Activated naive CD4-positive, alpha-beta T cell treated with anti-CD3 and anti-CD28 coated beads, Interleukin-2, amount 10 ng/mL, durations not matched to agents 7 days and 5 days (primary cell): ENCODE measurements at regions not wholly inside any gene's neighbourhood (a gene's known extent, or its start where the extent isn't known, plus 50 kb on each side); places are given as distances from the start of the nearest gene placed in this dataset.

Source experiments
- CTCF ChIA-PET: fragments of 350-600 bp; sonication (Branson Sonifier 250); formaldehyde crosslinking; loops from one replicate; lab custom pipeline; 2021; ENCODE audit warnings: antibody characterized with exemption; lab: Charles Lee
- DNase-seq: peaks from one replicate; pipeline ENCODE4 v3.0.0-alpha.2; 2020
- H3K27ac Mint-ChIP-seq: one replicate; pipeline ENCODE4 v1.8.0; 2021; ENCODE audit warnings: mild to moderate bottlenecking, moderate library complexity, mixed read lengths
- H3K27me3 Mint-ChIP-seq: one replicate; pipeline ENCODE4 v1.8.0; 2021; ENCODE audit warnings: mild to moderate bottlenecking, mixed read lengths
- H3K36me3 Mint-ChIP-seq: one replicate; pipeline ENCODE4 v1.8.0; 2021; ENCODE audit warnings: mixed read lengths
- H3K4me1 Mint-ChIP-seq: one replicate; pipeline ENCODE4 v1.8.0; 2021; ENCODE audit warnings: mixed read lengths
- H3K4me3 Mint-ChIP-seq: one replicate; pipeline ENCODE4 v1.8.0; 2021; ENCODE audit warnings: mild to moderate bottlenecking, moderate library complexity, mixed read lengths
- H3K9me3 Mint-ChIP-seq: one replicate; pipeline ENCODE4 v1.8.0; 2021; ENCODE audit warnings: mixed read lengths

- H3K27me3 Mint-ChIP-seq = peaks cover 13% of the 10 kb centered on the region
- H3K27ac Mint-ChIP-seq = no peak overlapping the region
- DNase-seq = no peak
- CTCF ChIA-PET = no interaction called here
- peaks cover 2% of the 10 kb centered on the region for H3K4me1 Mint-ChIP-seq
- no peak overlapping the region for H3K4me3 Mint-ChIP-seq
- H3K36me3 Mint-ChIP-seq = no peaks in the 10 kb centered on the region
- peaks cover 3% of the 10 kb centered on the region for H3K9me3 Mint-ChIP-seq
Measured at GRCh38 chr2:8392098-8392866, 289.6 kb upstream of the ID2 start.

DNA sequence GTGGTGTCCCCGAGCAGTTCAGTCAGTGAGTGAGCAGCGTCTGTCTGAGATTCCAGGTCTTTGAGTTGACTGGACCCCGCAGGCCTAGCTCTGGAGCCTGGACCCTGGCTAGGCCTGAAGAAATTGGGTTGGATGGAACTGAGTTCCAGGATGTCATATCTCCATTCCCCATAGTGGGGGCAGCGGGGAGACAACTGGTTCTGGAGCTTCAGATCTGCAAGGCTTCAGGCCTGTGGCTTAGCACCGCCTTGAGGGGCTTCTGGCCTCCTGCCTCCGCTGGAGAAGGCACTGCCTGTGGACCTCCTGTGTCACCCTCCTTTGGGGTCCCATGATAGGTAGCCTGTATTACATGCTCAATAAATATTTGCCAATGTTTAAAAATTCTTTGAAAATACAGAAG is 288.4 kb upstream of the ID2 start:
- H3K36me3 Mint-ChIP-seq = no peaks in the 10 kb centered on the region
- peaks cover 7% of the 10 kb centered on the region for H3K9me3 Mint-ChIP-seq
- no peak overlapping the region for H3K27ac Mint-ChIP-seq
- peaks cover 19% of the 10 kb centered on the region for H3K27me3 Mint-ChIP-seq
- DNase-seq = no peak
- H3K4me3 Mint-ChIP-seq = no peak overlapping the region
- CTCF ChIA-PET = no interaction called here
- peaks cover 2% of the 10 kb centered on the region for H3K4me1 Mint-ChIP-seq

GRCh38 chr2:8394131-8394530 is 287.7 kb upstream of the ID2 start:
- no peak overlapping the region for H3K4me3 Mint-ChIP-seq
- DNase-seq = no peak
- no peaks in the 10 kb centered on the region for H3K36me3 Mint-ChIP-seq
- peaks cover 19% of the 10 kb centered on the region for H3K27me3 Mint-ChIP-seq
- H3K9me3 Mint-ChIP-seq = peaks cover 13% of the 10 kb centered on the region
- H3K4me1 Mint-ChIP-seq = peaks cover 2% of the 10 kb centered on the region
- H3K27ac Mint-ChIP-seq = no peak overlapping the region
- CTCF ChIA-PET = interaction anchor here (1.0 kb wide), 2 partner anchors 12 to 146 kb away, joined by 3 to 5 read pairs; no protein-coding TSS in a partner anchor

DNA sequence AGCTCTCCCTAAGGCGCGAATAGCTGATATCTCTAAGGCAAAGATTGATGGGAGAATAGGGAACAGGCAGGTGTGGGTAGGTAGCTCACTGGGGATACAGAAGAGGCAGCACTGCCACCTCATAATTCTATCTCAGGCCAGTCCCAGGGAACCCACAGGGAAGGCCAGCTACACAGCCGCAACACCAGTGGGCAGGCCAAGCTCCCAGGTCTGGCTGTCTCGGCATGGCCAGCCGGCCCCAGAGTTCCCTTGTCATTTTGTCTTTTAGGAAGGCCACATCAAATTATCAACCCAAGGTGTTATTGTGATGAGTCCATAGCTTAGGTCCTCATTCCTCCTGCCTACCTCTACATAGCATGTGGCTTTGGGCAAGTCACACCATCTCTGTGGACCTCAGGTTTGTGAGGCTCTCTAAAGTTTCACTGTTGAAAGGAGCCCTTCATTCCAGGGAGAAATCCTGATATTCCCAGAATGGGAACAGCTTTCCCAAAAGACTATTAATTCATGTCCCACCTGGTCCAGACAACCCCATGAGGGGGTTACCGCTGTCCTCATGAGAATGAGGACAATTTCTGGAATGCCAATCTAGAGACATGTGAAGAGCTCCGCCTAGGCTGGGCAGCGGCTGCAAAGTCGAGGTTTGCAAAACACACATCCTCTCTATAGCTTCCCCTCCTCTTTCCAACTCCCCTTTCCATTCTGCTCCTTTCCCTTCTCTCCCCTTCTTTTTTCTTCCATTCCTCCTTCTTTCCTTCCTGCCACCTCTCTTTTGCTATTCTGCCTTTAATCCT is 287.1 kb upstream of the ID2 start:
- DNase-seq = no peak
- H3K4me3 Mint-ChIP-seq = no peak overlapping the region
- peaks cover 1% of the 10 kb centered on the region for H3K4me1 Mint-ChIP-seq
- peaks cover 19% of the 10 kb centered on the region for H3K27me3 Mint-ChIP-seq
- H3K36me3 Mint-ChIP-seq = no peaks in the 10 kb centered on the region
- H3K27ac Mint-ChIP-seq = no peak overlapping the region
- CTCF ChIA-PET = interaction anchor here (1.0 kb wide), 2 partner anchors 11 to 147 kb away, joined by 3 to 5 read pairs; no protein-coding TSS in a partner anchor
- H3K9me3 Mint-ChIP-seq = peaks cover 13% of the 10 kb centered on the region

GRCh38 chr2:8395718-8396117 is 286.1 kb upstream of the ID2 start:
- Mint-ChIP-seq H3K36me3 (no peaks in the 10 kb centered on the region), H3K4me3 (no peak overlapping the region), H3K27me3 (peaks cover 24% of the 10 kb centered on the region), H3K4me1 (no peaks in the 10 kb centered on the region), H3K27ac (no peak overlapping the region), H3K9me3 (peaks cover 13% of the 10 kb centered on the region)
- no peak for DNase-seq
- CTCF ChIA-PET = no interaction called here

DNA sequence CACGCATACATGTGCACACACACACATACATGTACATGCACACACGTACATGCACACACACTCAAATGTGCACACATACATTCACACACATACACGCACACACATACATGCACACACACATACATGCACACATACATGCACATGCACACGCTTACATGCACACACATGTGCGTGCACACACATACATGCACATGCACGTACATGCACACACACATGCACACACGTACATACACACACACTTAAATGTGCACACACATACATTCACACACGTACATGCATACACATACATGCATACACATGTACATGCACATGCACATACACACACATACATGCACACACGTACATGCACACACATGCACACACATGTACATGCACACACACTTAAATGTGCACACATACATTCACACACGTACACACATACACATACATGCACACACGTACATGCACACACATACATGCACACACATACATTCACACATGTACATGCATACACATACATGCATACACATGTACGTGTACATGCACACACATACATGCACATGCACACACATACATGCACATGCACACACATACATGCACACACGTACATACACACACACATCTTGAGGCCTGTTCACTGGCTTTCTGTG is 283.7 kb upstream of the ID2 start:
- Mint-ChIP-seq H3K4me1 (no peaks in the 10 kb centered on the region), H3K36me3 (no peaks in the 10 kb centered on the region), H3K9me3 (peaks cover 13% of the 10 kb centered on the region), H3K4me3 (no peak overlapping the region), H3K27me3 (peaks cover 20% of the 10 kb centered on the region), H3K27ac (no peak overlapping the region)
- CTCF ChIA-PET = no interaction called here
- DNase-seq = no peak

GRCh38 chr2:8399731-8400130 is 282.1 kb upstream of the ID2 start:
- Mint-ChIP-seq H3K27me3 (peaks cover 20% of the 10 kb centered on the region), H3K4me1 (no peaks in the 10 kb centered on the region), H3K9me3 (peaks cover 13% of the 10 kb centered on the region), H3K36me3 (no peaks in the 10 kb centered on the region), H3K4me3 (no peak overlapping the region), H3K27ac (no peak overlapping the region)
- CTCF ChIA-PET = no interaction called here
- DNase-seq = no peak

- no peak overlapping the region for H3K4me3 Mint-ChIP-seq
- DNase-seq = no peak
- H3K36me3 Mint-ChIP-seq = no peaks in the 10 kb centered on the region
- CTCF ChIA-PET = no interaction called here
- H3K4me1 Mint-ChIP-seq = no peaks in the 10 kb centered on the region
- H3K27me3 Mint-ChIP-seq = peaks cover 18% of the 10 kb centered on the region
- H3K27ac Mint-ChIP-seq = no peak overlapping the region
- H3K9me3 Mint-ChIP-seq = peaks cover 13% of the 10 kb centered on the region
Measured at GRCh38 chr2:8400196-8400595, 281.7 kb upstream of the ID2 start.

DNA sequence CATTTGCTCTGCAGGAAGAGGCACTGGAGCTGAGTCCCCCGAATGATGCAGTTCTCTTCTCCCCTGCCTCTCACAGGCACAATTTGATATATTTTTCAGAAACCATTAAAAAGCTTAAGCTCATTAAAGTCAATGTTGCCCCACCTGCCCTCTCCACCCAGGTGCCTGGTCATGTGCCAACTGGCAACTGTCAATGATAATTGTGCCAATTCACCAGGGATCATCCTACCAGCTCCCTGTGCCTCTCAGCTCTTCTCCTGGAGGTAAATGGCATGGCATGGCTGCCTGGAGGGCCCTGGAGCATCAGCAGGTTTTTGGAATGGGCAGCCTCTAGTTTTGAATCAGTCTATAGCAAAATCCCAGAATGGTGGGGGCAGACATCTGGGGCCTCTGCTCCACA is 279.6 kb upstream of the ID2 start:
- DNase-seq = no peak
- H3K4me3 Mint-ChIP-seq = no peak overlapping the region
- H3K27me3 Mint-ChIP-seq = peaks cover 12% of the 10 kb centered on the region
- H3K36me3 Mint-ChIP-seq = no peaks in the 10 kb centered on the region
- CTCF ChIA-PET = interaction anchor here (1.2 kb wide), 1 partner anchor 12 kb away, joined by 4 read pairs; no protein-coding TSS in a partner anchor
- peaks cover 13% of the 10 kb centered on the region for H3K9me3 Mint-ChIP-seq
- no peaks in the 10 kb centered on the region for H3K4me1 Mint-ChIP-seq
- H3K27ac Mint-ChIP-seq = no peak overlapping the region

DNA sequence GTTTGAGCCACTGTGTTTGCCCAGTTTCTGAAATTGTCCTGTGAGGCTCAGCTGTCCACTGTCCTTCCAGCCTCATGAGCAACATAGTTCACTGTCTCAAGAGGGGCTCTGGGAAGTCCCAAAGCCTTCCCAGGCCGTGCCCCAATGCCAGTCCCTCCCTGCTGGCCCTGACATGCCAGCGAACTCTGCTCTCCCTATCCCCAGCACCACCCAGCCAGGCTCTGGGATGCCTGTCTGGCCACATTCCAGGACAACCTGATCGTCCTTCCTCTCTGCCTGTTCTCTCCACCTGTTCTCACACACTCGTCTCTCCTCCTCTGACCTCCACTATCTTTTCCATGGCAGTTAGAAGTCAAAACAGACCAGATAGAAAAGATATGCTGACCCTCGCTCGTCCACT is 278.0 kb upstream of the ID2 start:
- Mint-ChIP-seq H3K27me3 (peaks cover 5% of the 10 kb centered on the region), H3K9me3 (peaks cover 2% of the 10 kb centered on the region), H3K4me1 (peaks cover 5% of the 10 kb centered on the region), H3K27ac (no peak overlapping the region), H3K4me3 (no peak overlapping the region), H3K36me3 (no peaks in the 10 kb centered on the region)
- CTCF ChIA-PET = no interaction called here
- no peak for DNase-seq

DNA sequence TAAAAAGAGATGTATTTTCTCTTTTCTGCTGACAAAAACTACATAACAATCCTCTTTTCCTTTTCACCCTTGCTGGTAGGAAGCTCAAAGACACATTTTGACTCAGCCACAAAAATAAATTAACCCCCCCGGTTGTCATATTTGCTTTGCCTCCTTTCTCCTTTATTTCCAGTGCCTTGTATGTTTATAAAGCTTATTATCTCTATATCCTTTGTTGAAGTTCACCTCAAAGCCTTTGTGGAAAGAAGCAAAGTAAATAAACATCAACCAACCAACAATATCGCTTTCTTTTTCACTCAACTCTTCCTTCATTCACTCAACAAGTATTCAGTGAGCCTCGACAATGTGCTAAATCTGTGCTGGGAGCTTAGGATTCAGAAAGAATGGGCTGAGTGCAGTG is 276.5 kb upstream of the ID2 start:
- peaks cover 14% of the 10 kb centered on the region for H3K4me1 Mint-ChIP-seq
- no peaks in the 10 kb centered on the region for H3K9me3 Mint-ChIP-seq
- no peak overlapping the region for H3K4me3 Mint-ChIP-seq
- DNase-seq = no peak
- no peaks in the 10 kb centered on the region for H3K36me3 Mint-ChIP-seq
- peaks cover 1% of the 10 kb centered on the region for H3K27me3 Mint-ChIP-seq
- no peak overlapping the region for H3K27ac Mint-ChIP-seq
- CTCF ChIA-PET = interaction anchor here (1.5 kb wide), 1 partner anchor 11 kb away, joined by 3 read pairs; no protein-coding TSS in a partner anchor

GRCh38 chr2:8406271-8406670 is 275.6 kb upstream of the ID2 start:
- CTCF ChIA-PET = interaction anchor here (0.6 to 1.5 kb wide), 2 partner anchors 12 to 811 kb away, joined by 3 read pairs; no protein-coding TSS in a partner anchor
- peaks cover 14% of the 10 kb centered on the region for H3K4me1 Mint-ChIP-seq
- no peak overlapping the region for H3K27ac Mint-ChIP-seq

DNA sequence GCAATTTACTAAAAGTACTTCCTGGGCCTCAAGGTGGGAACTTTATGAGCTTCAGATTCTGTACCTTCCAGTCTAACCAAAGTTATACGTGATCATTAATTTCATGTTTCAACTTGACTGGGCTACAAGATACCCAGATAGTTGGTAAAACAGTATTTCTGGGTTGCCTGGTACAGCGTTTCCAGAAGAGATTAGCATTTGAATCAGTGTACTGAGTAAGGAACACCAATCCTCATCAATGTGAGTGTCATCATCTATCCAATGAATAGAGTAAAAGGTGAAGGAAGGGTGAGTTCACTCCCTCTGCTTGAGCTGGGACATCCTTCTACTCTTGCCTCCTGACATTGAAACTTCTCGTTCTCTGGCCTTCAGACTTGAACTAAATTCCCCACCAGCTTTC is 274.5 kb upstream of the ID2 start:
- Mint-ChIP-seq H3K4me3 (no peak overlapping the region), H3K27me3 (peaks cover 6% of the 10 kb centered on the region), H3K27ac (no peak overlapping the region), H3K36me3 (no peaks in the 10 kb centered on the region), H3K9me3 (no peaks in the 10 kb centered on the region), H3K4me1 (peaks cover 14% of the 10 kb centered on the region)
- CTCF ChIA-PET = no interaction called here
- DNase-seq = no peak

More at GRCh38 chr2:8406271-8406670, 275.6 kb upstream of the ID2 start:
- Mint-ChIP-seq H3K27me3 (peaks cover 6% of the 10 kb centered on the region), H3K4me3 (no peak overlapping the region), H3K36me3 (no peaks in the 10 kb centered on the region), H3K9me3 (no peaks in the 10 kb centered on the region)
- no peak for DNase-seq
